Inflammatory macrophage treated with lipopolysaccharide for 1 hour (primary cell): ENCODE measurements at regions not wholly inside any gene's neighbourhood (a gene's known extent, or its start where the extent isn't known, plus 50 kb on each side); places are given as distances from the start of the nearest gene placed in this dataset.
A peak's percentile ranks its signal among the peaks of the same experiment; 100 is the strongest.

Experiments used
- DNase-seq, 2 donors: peaks; one replicate each; pipeline ENCODE4 v3.0.0-alpha.2; 2020 to 2022

DNA sequence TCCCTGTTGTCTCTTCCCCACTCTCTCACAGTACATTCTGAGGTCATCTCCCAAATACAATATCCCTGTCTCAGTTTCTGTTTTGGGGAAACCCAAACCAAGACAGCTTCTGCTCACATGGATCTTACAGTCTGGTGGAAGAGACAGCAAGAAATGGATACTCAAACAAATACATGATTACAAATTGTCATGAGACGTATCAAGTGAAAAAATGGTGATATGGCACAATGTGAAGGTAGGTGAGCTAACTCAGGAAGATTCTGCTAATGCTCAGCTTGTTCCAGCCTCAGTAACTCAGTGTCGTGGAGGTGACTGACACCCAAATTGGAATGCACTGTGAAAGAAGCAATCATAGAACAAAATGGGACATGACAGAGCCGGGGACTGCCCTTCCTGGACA is 68.3 kb downstream of the CHST1 start:
- DNase-seq = no peak

DNA sequence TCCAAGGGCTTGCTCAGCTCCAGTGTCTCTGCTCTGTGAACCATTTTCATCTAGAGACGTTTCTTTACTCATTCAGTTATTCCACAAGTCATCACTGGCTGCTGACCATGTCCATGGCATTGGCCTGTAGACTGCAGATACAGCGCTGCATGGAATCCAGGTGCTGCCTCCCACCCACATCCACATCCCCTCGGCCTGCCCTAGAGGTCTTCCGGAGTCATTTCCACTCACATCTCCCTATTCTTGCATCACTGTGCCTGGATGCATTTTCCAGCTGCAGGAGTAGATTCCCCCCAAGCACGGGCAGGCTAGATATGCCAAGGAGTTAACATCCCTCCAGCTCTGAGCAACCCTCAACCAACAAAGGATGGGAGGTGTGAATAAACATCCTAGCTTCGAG is 68.9 kb downstream of the CHST1 start:
- no peak for DNase-seq

GRCh38 chr11:45593992-45594391 is 71.4 kb downstream of the CHST1 start:
- no peak for DNase-seq

GRCh38 chr11:45592636-45593035 is 72.8 kb downstream of the CHST1 start:
- DNase-seq = no peak

- DNase-seq = no peak
Observed at GRCh38 chr11:45590743-45591142, 74.7 kb downstream of the CHST1 start.

DNA sequence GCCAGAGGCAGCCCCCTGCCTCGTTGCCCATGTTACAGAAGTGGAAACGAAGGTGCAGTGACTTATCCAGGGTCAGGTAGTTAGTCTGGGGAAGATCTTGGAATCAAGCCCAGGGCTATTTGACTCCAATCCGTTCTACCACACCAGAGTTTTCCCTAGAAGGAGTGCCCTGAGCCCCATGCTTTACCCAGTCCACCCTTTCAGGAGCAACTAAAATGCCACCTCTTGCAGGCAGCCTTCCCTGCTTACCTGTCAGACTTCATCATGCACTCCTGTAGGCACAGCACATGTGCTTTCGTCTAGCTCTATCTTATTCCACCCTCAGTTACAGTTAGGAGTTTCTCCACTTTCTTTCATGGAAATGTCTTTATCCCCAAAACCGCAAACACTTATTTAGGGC is 80.2 kb downstream of the CHST1 start:
- DNase-seq = no peak

DNA sequence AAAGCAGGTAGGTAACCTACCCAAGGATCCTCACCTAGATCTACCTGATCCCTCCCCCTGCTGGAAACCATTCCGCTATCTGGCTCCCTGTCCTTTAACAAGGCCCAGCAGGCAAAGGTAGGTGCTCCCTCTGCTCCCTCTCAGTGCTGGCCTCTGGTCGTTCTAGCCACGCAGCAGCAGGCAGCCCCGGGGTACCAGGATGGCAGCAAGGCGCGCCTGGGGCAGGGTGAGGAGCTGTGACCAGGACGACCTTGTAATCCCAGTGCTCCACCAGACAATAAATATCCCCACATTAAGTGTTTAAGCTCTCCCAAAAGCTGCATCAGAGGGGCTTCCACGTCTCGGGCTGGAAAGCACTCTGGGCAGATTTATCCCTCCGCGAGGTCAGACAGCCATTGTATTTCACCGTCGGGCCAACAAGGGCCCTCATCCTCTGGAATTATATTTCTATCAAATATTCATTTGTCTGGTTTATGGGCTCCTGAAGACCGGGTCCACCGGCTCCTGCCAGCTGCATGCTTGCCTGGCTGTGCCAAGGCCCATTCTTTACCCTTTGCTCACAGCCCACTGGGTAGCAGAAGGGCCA is 81.3 kb downstream of the CHST1 start:
- DNase-seq = no peak

DNA sequence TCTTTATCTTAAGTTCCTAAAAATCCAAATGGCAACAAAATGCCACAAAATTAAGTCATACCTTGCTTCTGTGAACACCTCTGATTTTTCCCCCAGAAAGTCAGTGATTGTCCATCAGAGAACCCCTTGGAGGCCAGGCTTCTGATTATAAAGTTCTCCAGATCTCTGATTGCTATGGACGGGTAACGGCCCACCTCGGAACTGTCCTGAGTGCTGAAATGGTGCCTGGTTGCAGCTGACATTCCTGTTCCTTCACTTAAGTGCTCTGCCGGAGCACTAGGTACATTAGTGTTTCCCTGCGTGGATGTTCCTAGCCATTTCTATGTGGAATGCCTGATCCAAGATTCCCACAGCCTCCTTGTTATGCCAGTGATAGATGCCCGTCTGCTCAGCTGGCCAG is 85.0 kb downstream of the CHST1 start:
- DNase-seq = no peak

GRCh38 chr11:45578316-45578715 is 87.1 kb downstream of the CHST1 start:
- no peak for DNase-seq

- no peak for DNase-seq
Observed at GRCh38 chr11:45577752-45578151, 87.7 kb downstream of the CHST1 start.

DNA sequence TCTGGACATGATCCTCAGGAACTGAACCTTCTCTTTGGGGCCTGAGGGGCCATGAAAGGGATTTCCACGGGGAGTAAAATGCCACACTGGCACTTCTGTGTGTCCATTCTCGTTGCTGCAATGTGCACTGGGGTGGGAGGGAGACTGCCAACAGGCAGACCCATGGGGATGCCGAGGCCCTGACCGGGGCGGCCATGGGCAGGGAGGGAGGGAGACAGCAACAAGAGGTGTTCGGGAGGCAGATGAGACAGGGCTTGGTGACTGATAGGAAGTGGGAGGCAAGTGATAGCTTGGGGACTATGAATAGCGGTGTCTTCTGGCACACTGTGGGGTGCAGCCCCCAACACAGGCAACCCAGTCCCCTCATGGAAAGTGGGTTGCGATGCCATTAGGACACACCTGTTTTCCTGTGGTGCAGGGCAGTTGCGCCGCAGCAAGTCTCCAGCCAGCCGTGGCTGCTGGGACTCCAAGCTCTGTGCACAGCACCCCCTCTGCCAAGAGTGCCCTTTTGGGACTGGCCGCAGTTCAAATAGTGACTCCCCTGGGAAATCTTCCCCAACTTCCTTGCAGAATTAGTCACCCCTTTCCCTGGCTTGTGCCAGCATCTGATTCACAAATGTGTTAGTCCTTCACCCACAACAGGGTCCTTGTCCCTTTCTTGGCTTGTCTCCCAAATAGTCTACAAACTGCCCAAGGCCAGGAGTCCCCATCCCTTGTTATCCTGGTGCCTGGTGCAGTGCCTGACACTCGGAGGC is 88.8 kb downstream of the CHST1 start:
- no peak for DNase-seq

DNA sequence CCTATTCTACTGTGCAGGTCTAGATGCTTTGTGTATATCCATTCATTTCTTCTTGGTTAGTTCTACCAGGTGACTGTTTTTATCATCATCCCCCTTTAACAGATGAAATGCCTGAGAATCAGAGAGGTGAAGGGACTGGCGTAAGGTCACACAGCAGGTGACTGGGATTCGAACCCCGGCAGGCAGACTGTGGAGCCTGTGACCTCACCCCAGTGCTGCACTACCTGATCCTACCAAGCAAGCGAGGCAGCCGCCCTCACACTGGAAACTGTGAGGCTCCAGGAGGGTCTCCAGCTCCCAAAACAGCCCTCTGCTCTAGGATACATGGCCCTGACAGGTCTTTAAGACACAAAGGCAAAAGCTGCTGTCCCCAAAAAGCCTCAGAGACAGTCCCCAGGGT is 91.7 kb downstream of the CHST1 start:
- no peak for DNase-seq

DNA sequence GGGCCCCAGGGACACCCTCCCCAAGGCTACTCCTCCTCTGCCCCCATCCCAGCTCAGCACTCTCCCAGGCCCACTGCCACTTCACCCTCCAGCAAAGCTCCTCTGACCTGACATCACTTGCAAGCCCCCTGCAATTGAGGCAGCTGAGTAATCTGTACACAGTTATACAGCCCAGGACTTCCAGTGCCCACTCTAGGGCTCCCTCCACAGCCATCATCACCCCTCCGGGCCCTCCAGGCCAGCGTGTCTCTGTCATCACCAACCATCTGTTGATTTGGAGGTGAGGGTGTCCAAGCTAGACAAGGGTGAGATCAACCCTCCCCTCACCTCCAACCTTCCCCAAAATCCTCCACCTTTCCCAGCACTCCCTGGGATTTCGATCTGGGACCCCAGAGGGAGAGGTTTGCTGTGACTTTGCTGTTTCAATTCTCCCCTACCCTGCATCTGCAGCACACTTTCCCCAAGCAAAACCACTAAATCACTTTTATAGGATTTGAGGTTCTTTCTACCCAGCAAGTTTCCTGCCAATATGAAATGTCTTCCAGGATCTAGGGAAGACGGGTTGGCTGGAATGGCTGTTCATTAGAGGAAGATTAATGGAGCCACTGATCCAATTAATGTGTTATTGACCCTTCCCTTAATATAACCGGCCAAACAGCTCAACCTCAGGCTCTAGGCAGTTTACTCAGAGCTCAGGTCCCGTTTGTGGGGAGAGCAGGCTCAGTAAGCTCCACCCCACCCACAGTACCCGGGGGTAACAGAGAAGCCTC is 92.9 kb downstream of the CHST1 start:
- DNase-seq = no peak

DNA sequence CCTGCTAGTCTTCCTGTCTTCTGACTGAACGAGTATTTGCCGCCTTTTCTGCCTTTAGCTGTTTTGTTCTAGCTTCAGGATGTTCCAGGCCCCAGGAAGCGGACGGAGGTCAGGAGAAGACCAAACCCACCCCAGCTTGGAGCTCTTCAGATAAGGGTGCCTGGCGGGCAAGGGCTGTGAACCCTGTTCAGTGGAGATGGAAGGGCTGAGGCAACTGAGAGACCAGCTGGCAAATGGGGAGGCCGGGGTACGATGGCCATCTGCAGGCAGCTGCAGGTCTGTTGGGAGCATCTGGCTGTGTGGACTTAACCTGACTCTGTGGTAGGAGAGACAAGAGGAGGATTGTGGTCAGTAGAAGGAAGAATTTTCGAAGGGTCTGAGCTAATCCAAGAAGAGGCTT is 95.6 kb downstream of the CHST1 start:
- no peak for DNase-seq

- no peak for DNase-seq
Observed at GRCh38 chr11:45568049-45568448, 97.4 kb downstream of the CHST1 start.

- DNase-seq = peak; percentile 54 to 73
Observed at GRCh38 chr11:45565446-45565988, 99.9 kb downstream of the CHST1 start.

DNA sequence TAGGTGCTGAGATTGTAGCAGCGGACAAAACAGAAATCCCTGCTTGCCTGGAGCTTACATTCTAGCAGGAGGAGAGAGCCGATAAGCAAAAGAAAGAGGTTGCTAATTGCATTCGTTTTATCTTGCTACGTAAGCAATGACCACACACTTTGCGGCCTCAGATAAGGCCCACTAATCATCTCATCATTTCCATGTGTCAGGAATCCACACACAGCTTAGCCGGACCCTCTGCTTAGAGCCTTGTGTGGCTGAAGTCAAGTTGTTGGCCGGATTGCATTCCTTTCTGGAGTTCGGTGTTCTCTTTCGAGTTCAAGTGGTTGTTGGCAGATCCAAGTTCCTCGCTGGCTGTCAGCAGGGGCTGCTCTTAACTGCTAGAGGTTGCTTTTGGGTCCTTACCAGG is 101.6 kb downstream of the CHST1 start:
- no peak for DNase-seq

DNA sequence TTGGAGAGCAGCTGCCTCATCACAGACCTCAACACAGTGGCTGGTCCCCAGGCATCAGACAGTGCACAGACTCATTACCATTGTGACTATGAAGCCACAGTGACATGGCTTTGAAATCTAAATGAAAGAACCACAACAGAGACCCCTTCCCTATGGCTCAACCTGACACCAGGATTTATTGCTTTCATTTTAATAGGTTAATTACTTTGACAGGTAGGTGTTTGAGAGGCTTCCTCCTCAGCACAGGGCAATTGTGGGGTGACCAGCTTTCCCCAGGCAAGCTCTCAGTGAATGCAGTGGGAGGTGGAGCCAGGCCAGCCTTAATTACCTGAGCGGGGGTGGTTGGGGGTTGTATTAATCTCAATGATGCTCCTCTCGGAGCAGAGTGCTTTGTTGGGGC is 102.3 kb downstream of the CHST1 start:
- DNase-seq = no peak

DNA sequence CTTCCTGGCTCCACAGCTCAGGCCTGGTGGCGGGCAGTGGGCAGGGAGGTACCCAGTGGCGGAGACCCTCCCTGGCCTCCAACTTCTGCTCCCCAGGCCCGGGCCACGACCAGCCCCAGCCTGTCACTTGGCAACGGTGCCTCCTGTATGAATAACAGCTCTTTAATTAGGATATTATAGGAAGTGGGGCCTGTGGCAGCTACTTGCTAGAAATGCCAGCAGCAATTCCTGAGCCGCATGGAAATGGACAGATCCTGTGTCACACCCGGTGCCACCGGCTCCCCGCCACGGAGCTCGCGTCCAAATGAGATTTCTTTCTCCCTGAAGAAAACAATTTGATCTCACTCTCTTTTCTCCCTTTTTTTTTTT is 104.5 kb downstream of the CHST1 start:
- no peak for DNase-seq

GRCh38 chr11:45560155-45560912 is 105.1 kb downstream of the CHST1 start:
- no peak for DNase-seq

GRCh38 chr11:45556851-45557707 is 108.3 kb downstream of the CHST1 start:
- DNase-seq = peak in 1 of 2 donors; percentile 8
